Stimulated activated CD4-positive, alpha-beta T cell treated with anti-CD3 and anti-CD28 coated beads, Interleukin-2, amount 100 ng/mL, for 48 hours (primary cell): ENCODE measurements at regions not wholly inside any gene's neighbourhood (a gene's known extent, or its start where the extent isn't known, plus 50 kb on each side); places are given as distances from the start of the nearest gene placed in this dataset.
A peak's percentile ranks its signal among the peaks of the same experiment; 100 is the strongest.
"Not testable (repeated sequence)": the region's sequence is repeated elsewhere in the genome, so short reads cannot be mapped to it uniquely, and the experiment has no call there.

Source experiments
- DNase-seq, 2 donors: peaks; one replicate each; pipeline ENCODE4 v3.0.0-alpha.2; 2020

- not testable (repeated sequence) for DNase-seq
Observed at GRCh38 chr10:29363930-29364329, 75.1 kb downstream of the LYZL1 start.

DNA sequence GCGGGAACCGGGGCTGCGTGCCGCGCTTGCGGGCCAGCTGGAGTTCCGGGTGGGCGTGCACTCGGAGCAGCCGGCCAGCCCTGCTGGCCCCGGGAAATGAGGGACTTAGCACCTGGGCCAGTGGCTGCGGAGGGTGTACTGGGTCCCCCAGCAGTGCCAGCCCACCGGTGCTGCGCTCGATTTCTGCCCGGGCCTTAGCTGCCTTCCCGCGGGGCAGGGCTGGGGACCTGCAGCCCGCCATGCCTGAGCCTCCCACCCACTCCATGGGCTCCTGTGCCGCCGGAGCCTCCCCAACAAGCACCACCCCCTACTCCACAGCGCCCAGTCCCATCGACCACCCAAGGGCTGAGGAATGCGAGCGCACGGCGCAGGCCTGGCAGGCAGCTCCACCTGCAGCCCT is 77.3 kb downstream of the LYZL1 start:
- DNase-seq: not testable (repeated sequence)

GRCh38 chr10:29369419-29369818 is 80.5 kb downstream of the LYZL1 start:
- DNase-seq: no peak

DNA sequence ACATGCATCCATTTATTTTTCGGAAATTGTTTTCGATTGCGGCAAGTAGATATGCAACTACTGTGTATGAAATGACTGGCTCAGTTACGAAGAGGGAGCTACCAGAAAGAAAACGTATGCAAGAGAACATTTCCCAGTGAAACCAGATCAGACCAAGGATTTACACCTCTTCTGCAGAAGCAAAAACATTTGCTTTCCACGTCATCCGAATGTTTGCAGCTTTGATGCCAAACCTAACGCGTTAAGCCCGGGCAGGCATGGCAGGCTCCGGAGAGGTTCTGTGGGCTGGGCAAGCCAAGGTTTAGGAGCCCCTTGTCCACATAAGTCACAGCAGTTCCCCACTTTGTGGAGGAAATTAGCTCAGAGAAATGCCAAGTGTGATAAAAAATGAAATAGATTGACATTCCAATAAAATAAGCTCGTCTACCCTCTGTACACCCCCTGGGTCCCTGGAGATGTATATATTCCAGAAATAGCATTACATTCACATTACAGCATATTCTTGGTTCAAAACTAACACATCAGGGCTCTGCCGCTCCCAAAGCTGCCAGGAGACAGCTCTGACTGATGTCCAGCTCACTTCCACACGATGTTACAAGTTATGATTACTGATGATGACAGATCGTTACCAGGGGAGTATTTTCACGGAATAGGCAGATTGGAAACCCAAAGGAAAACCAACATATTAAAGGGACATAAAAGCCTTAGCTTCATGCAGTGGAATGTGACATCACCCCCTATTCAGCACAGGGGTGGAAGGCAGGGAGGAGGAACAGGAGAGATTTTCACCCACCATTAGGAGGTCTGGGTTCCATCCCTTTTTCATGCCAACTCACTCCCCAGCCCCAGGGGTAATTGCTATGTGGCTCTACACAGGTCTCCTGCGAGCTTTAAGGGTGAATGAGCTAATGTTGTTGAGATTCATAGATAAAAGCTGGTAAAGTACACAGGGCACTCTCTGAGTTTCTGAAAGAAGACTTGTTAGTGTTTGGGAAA is 81.5 kb downstream of the LYZL1 start:
- no peak for DNase-seq

DNA sequence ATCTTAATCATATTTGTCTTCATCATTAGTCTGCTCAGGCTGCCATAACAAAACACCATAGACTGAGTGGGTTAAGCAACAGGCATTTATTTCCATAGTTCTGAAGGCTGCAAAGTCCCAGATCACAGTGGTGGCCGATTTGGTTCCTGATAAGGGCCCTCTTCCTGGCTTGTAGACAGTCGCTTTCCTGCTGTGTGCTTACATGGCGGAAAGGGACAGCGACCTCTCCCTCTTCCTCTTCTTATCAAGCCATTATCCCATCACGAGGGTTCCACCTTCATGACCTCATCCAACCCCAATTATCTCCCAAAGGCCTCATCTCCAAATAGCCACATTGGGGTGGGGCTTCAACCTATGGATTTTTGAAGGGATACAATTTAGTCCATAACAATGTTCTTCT is 84.0 kb downstream of the LYZL1 start:
- no peak for DNase-seq

GRCh38 chr10:29374162-29374561 is 85.3 kb downstream of the LYZL1 start:
- no peak for DNase-seq

DNA sequence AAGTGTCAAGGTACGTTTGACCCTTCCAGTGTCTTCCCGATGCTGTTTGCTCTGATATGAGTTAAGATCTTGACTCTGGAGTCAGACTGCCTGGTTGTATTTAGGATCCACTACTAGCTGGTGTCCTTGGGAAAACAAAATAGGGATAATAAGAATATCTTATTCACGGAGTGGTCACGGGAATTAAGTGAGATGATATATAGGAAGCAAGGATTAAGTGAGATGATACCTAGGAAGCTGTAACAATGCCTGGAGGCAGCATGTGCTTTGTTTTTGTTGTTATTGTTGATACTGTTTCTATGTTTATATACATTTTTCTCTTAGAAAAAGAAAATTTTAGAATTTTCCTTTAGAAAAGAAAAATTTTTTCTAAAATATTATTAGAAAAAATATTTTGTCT is 87.0 kb downstream of the LYZL1 start:
- DNase-seq: no peak

DNA sequence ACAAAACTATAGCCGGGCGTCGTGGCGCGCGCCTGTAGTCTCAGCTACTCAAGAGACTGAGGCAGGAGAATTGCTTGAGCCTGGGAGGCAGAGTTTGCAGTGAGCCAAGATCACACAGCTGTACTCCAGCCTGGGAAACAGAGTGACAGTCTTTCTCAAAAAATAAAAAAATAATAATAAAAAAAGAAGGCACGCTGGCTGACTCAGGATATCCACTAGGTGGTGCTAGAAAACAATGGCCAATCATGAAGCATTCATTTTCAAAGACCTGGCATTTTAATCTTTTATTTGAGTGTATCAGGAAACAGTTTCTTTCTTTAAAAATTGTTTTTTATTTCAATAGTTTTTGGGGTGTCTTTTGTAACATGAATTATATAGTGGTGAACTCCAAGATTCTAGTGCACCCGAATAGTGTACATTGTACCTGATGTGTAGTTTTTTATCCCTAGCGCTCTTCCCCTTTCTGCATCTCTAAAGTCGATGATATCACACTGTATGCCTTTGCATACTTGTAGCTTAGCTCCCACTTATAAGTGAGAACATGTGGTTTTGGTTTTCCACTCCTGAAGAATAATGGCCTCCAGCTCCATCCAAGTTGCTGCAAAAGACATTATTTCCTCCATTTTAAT is 88.6 kb downstream of the LYZL1 start:
- no peak for DNase-seq

DNA sequence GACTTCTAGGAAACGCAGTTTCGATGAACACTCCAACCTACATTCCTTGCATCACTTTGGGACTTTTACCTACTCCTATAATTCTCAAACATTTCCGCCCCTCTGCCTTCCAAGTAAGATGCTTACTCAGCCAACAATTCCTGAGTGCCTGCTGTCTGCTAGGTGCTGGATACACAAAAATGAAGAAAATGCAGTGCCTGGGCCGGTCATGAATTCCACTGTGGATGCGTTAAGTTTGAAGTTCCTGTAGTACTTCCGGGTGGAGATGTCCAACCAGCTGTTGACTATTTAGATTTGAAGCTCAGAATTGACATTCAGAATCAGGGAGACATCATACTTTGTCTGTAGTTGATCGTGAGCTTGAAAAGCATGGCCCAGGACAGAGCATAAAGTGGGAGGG is 89.2 kb downstream of the LYZL1 start:
- no peak for DNase-seq

DNA sequence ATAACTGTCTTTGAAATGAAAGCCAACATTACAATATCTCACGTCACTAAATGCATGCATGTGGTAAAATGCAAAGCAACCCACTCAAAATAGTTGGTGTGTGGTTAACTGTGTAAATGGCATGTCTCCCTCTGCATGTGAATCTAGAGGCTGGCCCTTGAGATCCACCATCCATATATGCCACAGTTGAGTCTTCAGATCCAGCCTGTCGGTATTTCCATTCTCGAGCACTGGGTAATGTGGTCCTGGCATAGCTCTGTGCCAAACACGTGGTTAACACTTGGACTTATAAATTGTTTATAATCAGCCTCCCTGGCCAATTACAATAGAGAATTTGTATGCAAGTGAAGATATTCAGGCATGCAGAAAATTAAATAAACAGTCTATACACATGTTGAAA is 90.3 kb downstream of the LYZL1 start:
- DNase-seq: no peak

- not testable (repeated sequence) for DNase-seq
Observed at GRCh38 chr10:29379777-29380598, 91.1 kb downstream of the LYZL1 start.

- not testable (repeated sequence) for DNase-seq
Observed at GRCh38 chr10:29380599-29381511, 92.0 kb downstream of the LYZL1 start.

- DNase-seq: peak in 1 of 2 donors; percentile 2
Observed at GRCh38 chr10:29386342-29386999, 97.6 kb downstream of the LYZL1 start.

DNA sequence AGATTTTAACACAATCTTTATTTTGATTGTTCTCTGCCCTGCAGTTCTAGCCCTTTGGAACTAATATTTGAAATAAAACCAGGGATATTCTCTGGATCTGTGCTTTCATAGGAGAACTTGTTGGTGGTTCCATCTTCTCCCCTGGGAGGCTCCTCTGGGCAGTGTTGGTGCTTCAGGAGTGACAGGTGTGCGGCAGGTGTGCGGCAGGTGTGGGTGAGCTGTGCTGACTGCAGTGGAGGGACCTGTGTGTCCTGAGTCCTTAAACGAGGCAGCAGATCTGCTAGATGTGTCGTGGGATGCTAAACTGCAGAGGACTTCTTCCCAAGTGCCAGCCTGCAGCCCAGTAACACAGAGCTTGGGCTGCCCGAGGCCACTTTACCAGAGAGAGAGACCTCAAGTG is 98.4 kb downstream of the LYZL1 start:
- no peak for DNase-seq

GRCh38 chr10:29388112-29388511 is 99.2 kb downstream of the LYZL1 start:
- not testable (repeated sequence) for DNase-seq

GRCh38 chr10:29389493-29389892 is 100.6 kb downstream of the LYZL1 start:
- no peak for DNase-seq

DNA sequence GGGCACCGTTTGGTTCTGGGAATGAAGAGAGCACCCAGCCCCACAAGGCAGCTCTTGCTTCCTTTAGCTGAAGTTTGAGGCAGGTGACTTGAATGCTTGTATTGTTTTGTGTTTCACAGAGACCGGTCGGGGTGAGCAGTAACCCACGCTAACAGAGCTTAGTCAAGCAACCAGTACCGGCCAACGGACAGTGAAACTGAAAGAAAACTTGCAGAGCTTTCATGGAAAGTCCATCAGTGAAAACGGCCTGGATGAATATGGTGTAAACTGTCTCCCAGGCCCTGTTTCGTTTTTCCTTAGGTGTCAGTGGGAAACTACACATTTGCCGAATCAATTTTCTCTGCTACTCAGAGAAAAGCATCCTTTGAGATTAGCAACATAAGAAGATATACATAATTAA is 101.1 kb downstream of the LYZL1 start:
- no peak for DNase-seq

GRCh38 chr10:29392376-29393021 is 103.6 kb downstream of the LYZL1 start:
- peak; percentile 22 to 25 for DNase-seq

DNA sequence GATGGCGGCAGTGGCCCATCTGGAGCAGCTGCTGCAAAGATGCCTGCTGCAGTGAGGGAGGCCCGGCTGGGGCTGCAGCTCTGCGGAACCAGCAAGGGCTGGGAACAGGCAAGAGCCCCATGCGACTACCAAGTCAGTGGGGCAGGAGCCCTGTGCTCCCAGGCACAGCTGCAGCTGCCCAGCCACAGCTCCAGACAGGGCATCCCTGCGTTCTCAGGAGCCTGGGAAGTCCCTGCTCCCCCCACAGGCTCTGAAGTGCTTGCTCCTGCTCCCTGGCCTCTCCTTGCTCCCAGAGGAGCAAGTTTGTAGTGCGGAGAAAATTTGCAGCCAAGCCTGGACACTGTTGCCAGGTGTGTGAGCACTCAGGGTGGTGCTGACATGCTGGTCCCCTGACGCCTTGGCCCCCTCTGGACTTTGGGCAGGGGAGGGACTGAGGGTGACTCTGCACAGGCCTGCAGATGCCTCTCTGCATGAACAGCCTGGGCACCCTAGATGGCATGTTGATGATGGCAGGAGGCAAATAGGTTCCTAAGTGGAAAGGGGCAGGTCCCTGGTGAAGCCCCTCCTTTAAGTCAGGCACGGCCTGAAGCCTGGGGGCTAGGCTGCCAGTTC is 105.6 kb downstream of the LYZL1 start:
- DNase-seq: no peak

GRCh38 chr10:29395409-29395808 is 106.5 kb downstream of the LYZL1 start:
- no peak for DNase-seq

DNA sequence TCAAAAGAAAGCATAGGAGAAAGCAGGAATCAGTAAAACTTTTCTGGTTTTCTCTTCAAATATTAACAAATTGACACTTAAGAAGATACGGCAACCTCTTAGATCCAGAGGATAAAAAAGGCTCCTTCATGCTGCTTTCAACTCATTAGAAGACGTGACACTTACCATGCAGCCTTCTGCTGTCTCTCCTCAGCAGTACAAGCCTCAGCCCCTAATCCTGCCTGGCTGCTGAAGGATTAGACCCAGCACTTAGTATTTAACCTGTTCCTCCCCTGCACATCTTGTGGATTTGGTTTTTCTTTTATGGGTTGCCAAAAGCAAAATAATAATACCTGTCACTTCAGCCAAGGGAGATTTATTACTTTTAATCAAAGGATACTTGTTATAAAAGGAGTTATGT is 108.4 kb downstream of the LYZL1 start:
- DNase-seq: no peak
